Ecto neural progenitor cell (in vitro differentiated cells): ENCODE measurements at regions not wholly inside any gene's neighbourhood (a gene's known extent, or its start where the extent isn't known, plus 50 kb on each side); places are given as distances from the start of the nearest gene placed in this dataset.
"Not testable (repeated sequence)": the region's sequence is repeated elsewhere in the genome, so short reads cannot be mapped to it uniquely, and the experiment has no call there.

ENCODE experiments used
- DNase-seq: peaks from one replicate; pipeline ENCODE4 v3.0.0-alpha.2; 2018; ENCODE audit warnings: low spot score

DNA sequence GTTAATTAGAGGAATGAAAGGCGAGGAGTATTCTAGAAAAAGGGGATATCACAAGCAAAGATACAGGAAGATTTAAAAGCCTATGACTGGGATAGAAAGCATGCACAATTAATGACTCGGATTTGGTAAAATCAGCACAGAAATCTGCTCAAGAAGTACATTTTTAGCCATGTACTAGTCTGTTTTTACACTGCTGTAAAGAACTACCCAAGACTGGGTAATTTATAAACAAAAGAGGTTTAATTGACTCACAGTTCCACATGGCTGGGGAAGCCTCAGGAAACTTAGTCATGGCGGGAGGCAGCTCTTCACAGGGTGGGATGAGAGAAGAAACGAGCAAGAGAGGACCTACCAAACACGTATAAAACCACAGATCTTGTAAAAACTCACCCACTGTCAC is 716.3 kb upstream of the MDGA2 start:
- no peak for DNase-seq

DNA sequence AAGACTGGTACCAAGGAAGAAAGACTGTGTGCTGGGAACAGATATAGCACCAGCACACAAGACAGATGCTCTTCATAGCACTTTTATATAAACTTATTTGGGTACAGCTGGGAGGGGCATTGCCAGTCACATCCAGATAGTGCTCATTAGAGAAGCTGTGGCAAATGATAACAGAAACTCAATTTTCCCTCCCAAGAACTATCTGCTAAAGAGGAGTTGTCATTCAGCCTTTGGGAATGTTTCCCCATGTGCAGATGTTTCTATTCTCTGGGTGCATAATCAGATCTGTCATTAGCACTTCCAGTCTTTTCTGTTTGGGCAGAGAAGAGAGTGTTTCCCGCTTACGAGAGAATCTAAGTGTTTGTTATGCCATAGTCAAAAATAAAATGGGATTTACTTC is 714.9 kb upstream of the MDGA2 start:
- no peak for DNase-seq

DNA sequence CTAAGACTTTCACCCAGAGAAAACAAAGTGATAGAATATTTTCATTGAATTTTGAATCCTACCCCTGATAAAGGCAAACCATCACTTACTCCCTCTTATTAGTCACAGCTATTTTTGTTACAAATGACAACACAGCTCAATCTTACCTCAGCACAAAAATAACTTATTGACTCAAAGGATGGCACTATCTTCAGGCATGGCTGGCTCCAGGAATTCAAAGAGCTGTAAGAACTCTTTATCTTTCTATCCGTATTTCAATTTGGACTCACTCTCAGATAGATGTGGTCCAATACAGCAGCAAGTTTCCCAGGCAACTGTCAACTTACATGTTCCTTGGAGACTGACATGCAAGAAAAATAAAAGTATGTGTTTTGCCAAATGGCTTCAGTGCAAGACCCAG is 709.4 kb upstream of the MDGA2 start:
- no peak for DNase-seq

DNA sequence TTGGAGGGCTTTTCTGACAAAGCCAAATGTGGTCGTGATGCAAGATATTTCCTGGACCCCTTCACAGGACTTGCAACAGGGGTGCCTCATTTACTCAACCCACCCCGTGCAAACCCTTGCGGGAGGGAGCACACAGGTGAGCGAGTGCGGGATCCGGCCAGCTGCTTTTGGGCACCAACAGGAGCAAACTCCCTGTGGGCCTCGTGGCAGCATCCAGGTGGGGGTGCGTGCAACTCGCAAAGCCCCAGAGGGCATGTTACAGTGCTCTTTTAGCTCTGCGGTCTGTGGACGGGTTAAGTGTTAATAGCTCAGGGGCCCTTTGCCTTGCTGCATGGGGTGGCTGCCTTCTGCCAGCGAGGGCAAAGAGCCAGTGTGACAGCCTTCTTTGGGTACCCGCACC is 707.6 kb upstream of the MDGA2 start:
- no peak for DNase-seq

DNA sequence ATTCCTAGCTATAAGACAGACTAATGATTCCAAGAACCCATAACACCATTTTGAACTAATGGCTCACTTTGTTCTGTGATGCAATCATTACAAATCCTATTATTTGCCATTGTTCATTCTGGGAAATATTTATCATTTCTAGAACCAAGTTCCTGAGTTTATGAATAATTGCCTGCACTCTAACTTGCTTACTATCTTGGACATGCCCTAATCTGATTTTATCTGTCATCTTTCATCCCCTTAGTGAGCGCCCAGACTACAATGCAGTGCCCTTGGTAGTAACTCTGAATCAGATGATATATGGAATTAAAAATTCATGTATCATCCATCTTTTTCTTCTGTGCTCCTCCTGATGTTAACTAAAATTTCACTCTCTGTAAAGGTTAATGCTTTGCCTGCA is 703.1 kb upstream of the MDGA2 start:
- no peak for DNase-seq

DNA sequence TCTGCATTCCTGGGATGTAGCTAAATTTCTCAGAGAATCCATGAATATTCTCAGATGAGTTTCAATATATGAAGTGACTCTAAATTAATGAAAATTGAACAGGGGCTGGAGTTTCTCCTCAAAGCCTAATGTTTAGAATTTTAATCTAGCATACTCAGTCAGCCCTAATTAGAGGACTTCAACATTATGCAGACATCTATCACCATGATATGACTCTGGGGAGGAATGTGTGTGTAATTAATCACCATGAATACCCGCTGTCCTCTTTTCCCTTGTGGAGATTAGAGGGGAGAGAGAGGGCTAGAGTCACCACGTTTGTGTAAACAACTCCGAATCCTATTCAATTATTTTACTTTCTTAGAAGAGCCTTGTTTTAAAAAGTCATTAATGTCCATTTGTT is 698.6 kb upstream of the MDGA2 start:
- no peak for DNase-seq

DNA sequence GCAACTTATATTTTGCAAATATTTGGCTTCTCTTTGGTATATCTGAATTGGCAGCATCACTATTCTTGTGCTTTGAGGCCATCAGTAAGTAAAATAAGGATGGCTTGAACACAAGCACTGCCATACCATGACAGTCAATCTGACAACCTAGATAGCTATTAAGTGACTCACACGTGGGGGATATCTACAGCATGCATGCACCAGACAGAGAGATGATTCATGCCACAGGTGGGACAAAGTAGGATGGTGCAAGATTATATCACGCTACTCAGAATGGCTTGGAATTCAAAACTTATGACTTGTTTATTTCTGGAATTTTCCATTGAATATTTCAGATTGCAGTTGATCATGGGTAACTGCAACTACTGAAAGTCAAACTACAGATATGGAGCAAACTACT is 675.6 kb upstream of the MDGA2 start:
- no peak for DNase-seq

DNA sequence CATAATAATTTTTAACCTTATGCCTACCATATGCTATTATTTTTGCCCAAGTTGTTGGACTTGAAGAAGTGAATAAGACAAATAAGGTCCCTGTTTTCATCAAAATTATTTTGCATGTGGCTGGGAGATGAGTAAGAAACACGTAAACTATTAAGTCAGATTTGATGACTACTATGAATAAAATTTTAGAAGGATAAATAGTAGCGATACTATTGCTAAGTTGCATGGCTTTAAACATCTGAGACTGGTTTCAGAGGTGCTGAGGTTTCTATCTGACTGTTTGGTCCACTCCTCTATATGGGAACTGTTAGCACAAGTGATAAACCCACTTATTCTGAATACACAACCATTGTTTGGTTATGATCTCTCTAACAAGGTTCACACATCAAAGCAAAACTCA is 674.3 kb upstream of the MDGA2 start:
- DNase-seq = no peak

DNA sequence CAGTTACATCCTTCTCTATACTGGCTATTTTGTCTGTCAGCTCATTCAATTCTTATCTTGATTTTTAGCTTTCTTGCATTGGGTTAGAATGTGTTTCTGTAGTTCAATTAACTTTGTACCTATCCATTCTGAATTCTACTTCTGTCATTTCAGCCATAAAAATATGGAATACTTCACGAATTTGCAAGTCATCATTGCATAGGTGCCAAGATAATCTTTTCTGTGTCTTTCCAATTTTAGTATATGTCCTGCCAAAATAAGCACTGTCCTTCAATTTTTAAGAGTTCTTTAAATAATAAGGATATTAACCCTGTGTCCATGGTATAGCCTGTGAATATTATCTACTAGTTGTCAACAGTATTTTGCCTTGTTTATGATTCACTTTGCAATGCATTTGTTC is 665.7 kb upstream of the MDGA2 start:
- DNase-seq = no peak

DNA sequence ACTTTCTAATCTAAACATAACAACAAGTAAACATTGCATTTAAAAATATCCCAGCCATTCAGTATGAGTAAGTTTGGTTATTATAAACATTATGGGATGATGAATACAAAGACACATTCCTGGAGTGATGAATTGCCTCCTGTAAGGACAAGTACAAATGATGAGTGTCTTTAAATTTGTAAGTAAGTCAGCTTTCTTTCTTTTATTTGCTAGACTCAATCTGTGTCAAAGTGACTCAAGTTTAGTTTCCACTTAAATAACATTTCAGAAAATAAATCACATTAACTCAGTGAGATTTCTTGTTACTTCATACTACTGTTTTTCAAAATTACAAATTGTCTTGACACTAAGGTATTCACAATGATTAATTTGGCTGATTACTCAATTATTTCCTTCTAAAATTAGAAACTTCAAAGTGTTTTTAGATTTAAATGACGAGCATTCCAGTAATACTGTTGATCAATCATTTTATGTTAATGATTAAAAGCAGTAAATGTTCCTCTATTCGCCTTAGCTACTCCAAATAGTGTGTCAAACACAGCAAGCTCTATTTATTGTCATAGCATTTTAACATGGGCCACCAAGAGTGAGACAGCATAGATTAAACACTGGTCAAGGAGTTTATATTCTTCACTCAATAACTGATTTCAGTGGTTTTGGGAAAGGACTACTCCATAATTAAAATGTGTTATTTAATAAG is 658.0 kb upstream of the MDGA2 start:
- DNase-seq = no peak

DNA sequence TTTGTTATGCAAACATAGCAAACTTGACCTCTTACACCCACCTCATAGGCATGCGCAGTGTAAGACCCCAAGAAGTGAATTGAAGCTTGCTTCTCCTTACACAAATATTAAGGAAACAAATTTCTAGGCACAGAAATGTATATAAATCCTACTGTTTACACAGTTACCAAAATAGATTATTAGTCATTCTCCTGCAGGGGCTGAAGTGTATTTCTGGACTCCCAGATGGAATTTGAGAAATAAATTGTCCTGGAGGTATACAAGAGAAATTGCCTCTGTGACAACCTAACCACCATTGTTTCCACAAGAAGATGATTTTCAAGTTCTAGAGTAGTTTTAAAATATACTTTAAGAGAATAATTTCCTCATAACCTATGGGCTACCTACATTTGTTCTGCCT is 656.0 kb upstream of the MDGA2 start:
- DNase-seq = no peak

DNA sequence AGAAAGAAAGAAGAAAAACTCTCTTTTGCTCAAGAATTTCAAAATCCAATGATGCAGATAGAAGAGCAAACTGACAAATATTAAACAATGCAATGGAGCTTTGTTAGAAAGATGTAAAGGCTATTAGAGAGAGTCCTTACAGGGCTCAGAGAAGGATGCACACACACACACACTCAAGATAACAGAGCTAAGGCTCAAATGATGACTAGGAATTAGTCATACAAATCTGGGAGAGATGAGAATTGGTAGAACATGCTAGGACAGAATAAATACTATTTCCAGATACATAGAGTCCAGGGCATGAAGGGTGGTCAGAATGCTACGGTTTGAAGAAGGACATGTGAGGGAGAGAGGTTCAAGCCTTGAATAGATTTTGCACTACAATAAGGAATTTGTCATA is 650.1 kb upstream of the MDGA2 start:
- DNase-seq = no peak

DNA sequence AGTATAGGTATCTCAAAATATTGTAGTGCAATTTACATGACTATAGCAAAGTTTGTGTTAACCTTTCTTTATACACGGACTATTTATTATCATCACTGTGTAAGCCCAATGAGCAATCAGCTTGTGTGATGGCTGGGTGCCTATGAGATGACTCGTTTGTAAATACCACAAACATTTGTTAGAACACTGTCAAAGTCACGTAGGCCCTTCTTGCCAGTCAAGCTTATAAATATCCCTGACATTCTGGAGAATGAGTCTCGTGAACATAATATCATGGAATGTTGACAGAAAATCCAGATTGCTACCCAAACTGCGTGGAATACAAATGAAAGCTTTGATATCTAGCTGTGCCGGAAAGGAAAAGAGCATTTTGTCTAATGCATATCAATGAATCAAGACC is 648.3 kb upstream of the MDGA2 start:
- DNase-seq = no peak

DNA sequence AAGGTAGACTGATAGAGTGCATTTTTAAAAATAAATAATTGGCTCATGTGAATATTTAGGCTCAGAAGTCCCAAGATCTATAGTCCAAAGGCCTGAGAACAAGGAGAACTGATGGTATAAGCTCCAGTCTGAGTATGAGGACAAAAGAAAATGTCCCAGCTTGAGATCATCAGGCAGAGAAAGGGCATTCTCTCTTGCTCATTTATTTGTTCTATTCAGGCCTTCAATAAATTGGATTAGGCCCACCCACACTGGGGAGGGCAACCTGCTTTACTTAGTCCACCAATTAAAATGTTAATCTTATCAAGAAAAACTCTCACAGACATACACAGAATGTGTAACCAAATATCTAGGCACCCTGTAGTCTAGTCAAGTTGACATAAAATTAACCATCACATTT is 644.4 kb upstream of the MDGA2 start:
- DNase-seq = no peak

DNA sequence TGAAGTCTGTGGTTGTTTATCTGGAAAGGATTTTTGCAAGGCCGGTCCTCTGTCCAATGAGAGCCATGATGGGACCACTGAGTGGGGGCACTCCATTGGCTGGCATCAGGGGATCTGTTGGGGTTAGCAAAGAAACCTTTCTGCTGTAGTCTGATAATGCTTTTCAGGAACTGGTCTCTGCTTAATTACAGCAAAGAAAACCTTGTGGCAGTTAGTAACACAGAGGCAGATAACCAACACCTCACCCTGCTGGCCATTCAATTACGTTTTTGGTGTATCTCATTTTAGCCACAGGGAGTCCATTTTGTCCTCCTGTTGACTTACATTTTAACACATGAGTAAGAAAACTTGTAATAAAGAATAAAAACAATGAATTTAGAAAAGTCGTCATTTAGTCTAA is 629.3 kb upstream of the MDGA2 start:
- DNase-seq = no peak

DNA sequence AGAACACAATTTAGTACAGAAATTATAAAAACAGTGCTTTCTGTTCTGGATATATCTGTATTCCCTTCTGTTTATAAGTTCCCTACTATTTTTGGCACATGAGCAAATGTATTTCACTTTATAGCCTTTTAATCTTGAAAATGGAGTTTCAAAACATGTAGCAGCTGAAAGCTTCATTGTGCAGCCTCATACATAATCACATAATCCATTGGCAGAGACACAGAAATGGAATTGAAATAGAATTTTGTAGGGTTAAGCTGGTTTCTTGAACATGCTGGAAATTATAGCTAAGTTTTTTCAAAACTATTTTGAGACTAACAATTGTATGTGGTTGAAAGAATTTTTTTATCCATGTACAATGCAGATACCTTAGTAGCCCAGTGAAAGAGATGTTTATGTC is 614.3 kb upstream of the MDGA2 start:
- DNase-seq = no peak

DNA sequence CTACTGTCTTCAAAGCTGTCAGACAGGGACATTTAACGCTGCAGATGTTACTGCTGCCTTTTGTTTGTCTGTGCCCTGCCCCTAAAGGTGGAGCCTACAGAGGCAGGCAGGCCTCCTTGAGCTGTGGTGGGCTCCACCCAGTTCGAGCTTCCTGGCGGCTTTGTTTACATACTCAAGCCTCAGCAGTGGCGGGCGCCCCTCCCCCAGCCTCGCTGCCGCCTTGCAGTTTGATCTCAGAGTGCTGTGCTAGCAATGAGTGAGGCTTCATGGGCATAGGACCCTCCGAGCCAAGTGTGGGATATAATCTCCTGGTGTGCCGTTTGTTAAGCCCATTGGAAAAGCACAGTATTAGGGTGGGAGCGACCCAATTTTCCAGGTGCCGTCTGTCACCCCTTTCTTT is 609.8 kb upstream of the MDGA2 start:
- not testable (repeated sequence) for DNase-seq

DNA sequence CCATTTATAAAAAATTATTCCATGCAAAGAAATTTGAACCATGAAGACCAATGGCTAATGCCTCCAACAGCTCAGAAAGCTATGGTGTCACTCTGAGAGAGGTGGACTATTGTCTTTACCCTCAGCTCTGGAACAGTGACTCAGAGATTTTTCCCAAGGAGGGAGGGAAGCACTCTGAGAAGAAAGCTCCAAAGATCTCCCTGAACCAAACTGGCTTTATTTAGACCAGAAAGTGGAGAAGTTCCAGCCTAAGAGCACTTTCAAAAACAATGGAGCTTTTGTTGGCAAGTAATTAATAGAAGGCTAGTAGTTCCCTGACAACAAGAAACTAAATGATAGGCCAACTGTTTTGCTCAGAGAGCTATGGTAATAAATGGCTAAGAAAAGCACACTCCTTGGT is 599.9 kb upstream of the MDGA2 start:
- no peak for DNase-seq

DNA sequence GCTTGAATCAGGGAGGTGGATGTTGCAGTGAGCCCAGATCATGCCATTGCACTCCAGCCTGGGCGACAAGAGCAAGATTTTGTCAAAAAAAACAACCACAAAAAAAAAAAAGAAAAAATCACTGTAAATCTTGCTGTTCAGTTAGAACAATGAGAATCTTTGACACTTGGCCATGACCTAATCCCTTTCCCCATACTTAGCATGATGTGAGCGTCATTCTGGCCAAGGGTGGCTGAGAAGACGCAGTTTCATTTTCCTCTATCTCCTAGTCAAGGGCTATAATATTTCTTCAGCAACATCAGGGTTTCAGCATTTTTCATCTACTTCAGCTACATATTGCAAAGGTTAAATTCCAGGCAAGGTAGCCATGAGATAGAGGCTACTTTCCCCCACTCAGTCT is 599.4 kb upstream of the MDGA2 start:
- DNase-seq = no peak

DNA sequence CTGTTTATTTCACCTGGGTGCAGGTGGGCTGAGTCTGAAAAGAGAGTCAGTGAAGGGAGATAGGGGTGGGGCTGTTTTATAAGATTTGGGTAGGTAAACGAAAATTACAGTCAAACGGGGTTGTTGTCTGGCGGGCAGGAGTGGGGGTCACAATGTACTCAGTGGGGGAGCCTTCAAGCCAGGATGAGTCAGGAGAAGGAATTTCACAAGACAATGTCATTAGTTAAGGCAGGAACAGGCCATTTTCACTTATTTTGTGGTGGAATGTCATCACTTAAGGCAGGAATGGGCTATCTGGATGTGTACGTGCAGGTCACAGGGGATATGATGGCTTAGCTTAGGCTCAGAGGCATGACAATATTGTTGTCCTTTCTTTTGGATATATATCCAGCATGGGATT is 592.5 kb upstream of the MDGA2 start:
- DNase-seq = not testable (repeated sequence)

DNA sequence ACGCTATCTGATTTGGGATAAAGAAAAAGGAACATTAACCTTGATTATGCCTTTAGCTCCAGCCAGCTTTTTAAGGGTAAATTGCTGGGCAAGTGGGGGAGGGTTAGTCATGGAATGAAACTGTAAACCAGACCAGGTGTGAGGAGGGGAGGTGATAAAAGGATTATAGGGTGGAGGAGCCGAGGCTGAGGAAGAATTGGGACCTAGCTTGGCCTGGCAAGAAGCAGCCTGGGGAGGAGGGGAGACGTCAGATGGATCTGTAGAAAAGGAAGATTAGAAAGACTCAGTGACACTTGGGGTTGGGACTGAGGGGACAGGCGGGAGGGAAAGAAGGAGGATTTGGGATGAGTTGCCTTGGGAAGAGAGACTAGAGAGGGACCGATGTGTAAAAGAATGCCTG is 590.8 kb upstream of the MDGA2 start:
- DNase-seq = not testable (repeated sequence)

DNA sequence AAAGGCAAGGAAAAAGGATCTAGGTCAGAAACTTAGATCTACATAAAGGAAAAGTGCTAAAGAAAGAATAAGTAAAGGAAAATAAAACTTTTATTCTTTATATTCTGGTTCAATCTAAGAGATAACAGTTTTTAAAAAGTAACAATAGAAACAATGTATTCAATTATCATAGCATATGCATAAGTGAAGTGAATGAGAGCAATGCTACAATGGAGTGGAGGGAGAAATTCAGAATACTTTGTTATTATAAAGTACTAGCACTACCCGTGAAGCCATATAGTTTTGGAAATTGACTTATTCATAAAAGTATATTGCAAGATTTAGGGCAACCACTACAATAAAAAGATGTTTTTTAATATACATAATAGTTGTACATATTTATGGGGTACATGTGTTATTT is 586.0 kb upstream of the MDGA2 start:
- no peak for DNase-seq

DNA sequence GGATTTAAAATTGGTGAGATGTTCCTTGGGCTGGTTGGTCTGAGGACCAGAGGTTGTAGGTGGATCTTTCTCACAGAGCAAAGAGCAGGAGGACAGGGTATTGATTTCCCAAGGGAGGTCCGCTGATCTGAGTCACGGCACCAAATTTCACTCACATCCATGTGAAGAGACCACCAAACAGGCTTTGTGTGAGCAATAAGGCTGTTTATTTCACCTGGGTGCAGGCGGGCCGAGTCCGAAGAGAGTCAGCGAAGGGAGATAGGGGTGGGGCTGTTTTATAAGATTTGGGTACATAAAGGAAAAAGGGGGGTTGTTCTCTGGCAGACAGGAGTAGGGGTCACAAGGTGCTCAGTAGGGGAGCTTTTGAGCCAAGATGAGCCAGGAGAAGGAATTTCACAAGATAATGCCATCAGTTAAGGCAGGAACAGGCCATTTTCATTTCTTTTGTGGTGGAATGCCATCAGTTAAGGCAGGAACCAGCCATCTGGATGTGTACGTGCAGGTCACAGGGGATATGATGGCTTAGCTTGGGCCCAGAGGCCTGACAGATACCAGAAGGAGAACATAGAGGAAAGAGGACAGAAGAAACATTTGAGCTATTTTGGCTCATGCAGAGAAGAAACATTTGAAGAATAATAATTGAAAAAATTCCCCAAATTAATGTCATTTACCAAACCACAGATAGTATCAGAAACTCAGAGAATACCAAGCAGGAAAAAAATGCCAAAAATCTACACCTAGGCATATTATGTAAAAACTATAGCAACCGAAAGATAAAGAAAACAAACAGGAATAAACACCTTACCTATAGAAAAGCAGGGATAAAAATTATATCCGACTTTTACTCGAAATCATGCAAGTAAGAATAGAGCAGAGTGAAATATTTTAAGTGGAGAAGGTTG is 585.2 kb upstream of the MDGA2 start:
- not testable (repeated sequence) for DNase-seq

DNA sequence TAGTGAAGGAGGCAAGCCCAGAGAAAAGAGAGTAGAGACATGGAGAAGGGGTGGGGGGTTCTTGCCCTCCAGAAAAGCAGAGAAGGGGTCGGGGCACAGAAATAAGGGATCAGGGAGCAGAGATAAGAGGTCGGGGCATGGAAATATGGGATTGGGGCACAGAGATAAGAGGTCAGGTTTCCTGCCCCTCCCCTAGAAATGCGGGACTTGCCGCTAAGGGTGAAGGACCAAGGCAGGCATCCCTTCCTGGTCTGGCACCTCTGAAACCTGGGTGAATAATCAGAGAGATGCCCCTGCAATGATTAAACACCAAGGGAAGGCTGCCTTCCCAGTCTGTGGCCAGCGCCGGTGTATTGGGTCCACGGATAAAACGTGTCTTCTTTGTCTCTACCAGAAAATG is 584.5 kb upstream of the MDGA2 start:
- DNase-seq = not testable (repeated sequence)
